Caco-2 (cell line): ENCODE measurements at regions not wholly inside any gene's neighbourhood (a gene's known extent, or its start where the extent isn't known, plus 50 kb on each side); places are given as distances from the start of the nearest gene placed in this dataset.
A peak's percentile ranks its signal among the peaks of the same experiment; 100 is the strongest.

ENCODE experiments used
- BruUV-seq: library from RNA; stranded (reverse); fragments of 400-500 nt; replicated peaks from 2 replicates; lab custom pipeline; 2021; lab: Mats Ljungman, UMichigan
- CTCF ChIA-PET: fragments of 300-600 bp; sonication (Branson Sonifier 250); formaldehyde crosslinking; loops from one replicate; lab custom pipeline; 2022; ENCODE audit warnings: antibody characterized with exemption; lab: Charles Lee
- POLR2A ChIA-PET: fragments of 300-600 bp; sonication (Branson Sonifier 250); formaldehyde crosslinking; loops from one replicate; lab custom pipeline; 2022; ENCODE audit warnings: antibody characterized with exemption; lab: Charles Lee
- DNase-seq, 2 experiments: peaks; one replicate each; pipeline versions ENCODE4 v3.0.0 to v3.0.0-alpha.2; 2020 to 2022
- H3K27me3 ChIP-seq: replicated peaks from 2 replicates; pipeline ENCODE4 v1.6.0; 2011; ENCODE audit warnings: low read length; ENCODE audit not compliant: control insufficient read depth, insufficient read depth
- H3K36me3 ChIP-seq: 2 replicates; pipeline ENCODE4 v1.5.1; 2011; ENCODE audit warnings: low read length; ENCODE audit not compliant: control insufficient read depth, insufficient read depth
- H3K4me1 ChIP-seq: fragments of 250-450 bp; sonication (Bioruptor Pico); 2 replicates; pipeline ENCODE4 v1.5.1; 2020; ENCODE audit warnings: mild to moderate bottlenecking
- H3K4me3 ChIP-seq: 2 replicates; pipeline ENCODE4 v1.5.1; 2011; ENCODE audit warnings: low read depth, mild to moderate bottlenecking, control low read depth, low read length
- H3K9me3 ChIP-seq: fragments of 250-450 bp; sonication (Bioruptor Pico); 2 replicates; pipeline ENCODE4 v1.5.1; 2020; ENCODE audit warnings: mild to moderate bottlenecking, moderate library complexity
- H3K27ac Mint-ChIP-seq: one replicate; pipeline ENCODE4 v1.8.0; 2022; ENCODE audit warnings: mixed read lengths; ENCODE audit not compliant: unreplicated experiment
- H3K27me3 Mint-ChIP-seq: one replicate; pipeline ENCODE4 v1.8.0; 2022; ENCODE audit warnings: mixed read lengths; ENCODE audit not compliant: insufficient read depth, unreplicated experiment
- H3K36me3 Mint-ChIP-seq: one replicate; pipeline ENCODE4 v1.8.0; 2022; ENCODE audit warnings: mild to moderate bottlenecking, mixed read lengths; ENCODE audit not compliant: insufficient read depth, unreplicated experiment
- H3K4me1 Mint-ChIP-seq: one replicate; pipeline ENCODE4 v1.8.0; 2022; ENCODE audit warnings: low read depth, mixed read lengths; ENCODE audit not compliant: unreplicated experiment
- H3K4me3 Mint-ChIP-seq: one replicate; pipeline ENCODE4 v1.8.0; 2022; ENCODE audit warnings: mild to moderate bottlenecking, moderate library complexity, mixed read lengths; ENCODE audit not compliant: unreplicated experiment
- H3K9me3 Mint-ChIP-seq: one replicate; pipeline ENCODE4 v1.8.0; 2022; ENCODE audit warnings: mixed read lengths; ENCODE audit not compliant: unreplicated experiment
- CTCF ChIP-seq, 2 experiments: fragments of 200-600 bp in 1 of 2; IDR thresholded peaks; 1 replicate in 1 of 2; 2 replicates in 1 of 2; pipeline versions ENCODE4 v1.5.1 to v1.8.0; 2011 to 2022; ENCODE audit warnings: antibody characterized with exemption in 1 of 2, control low read depth in 1 of 2, inconsistent platforms in 1 of 2, low read depth in 1 of 2, low read length in 1 of 2, mild to moderate bottlenecking in 1 of 2, moderate library complexity in 1 of 2; ENCODE audit not compliant: insufficient read depth in 1 of 2, severe bottlenecking in 1 of 2, unreplicated experiment in 1 of 2
- intact Hi-C: fragments of 100-400 bp; cut with micrococcal nuclease; formaldehyde crosslinking; loops from one replicate; pipeline ENCODE4 v1.10.0; 2022; ENCODE audit not compliant: unreplicated experiment

- ChIA-PET CTCF (no interaction called here), POLR2A (no interaction called here)
- no peaks in the 10 kb centered on the region for H3K9me3 Mint-ChIP-seq
- no peak for TF ChIP-seq CTCF (IDR thresholded peaks at IDR 0.05; ENCODE audit: insufficient read depth in 1 of 2, low read depth in 1 of 2, low read length in 1 of 2, severe bottlenecking in 1 of 2, unreplicated experiment in 1 of 2)
- H3K4me3 ChIP-seq, result no peak overlapping the region
- H3K27ac Mint-ChIP-seq, result no peak overlapping the region
- H3K36me3 ChIP-seq, result no peaks in the 10 kb centered on the region
- H3K27me3 Mint-ChIP-seq, result peaks cover 3% of the 10 kb centered on the region
- no peaks in the 10 kb centered on the region for H3K4me1 ChIP-seq
- H3K4me1 Mint-ChIP-seq, result no peaks in the 10 kb centered on the region
- no peaks in the 10 kb centered on the region for H3K9me3 ChIP-seq
- DNase-seq, result no peak
- H3K27me3 ChIP-seq, result no peaks in the 10 kb centered on the region
- intact Hi-C loops, result no loop called here
- no peaks in the 10 kb centered on the region for H3K36me3 Mint-ChIP-seq
- H3K4me3 Mint-ChIP-seq, result no peak overlapping the region
- BruUV-seq, result no TSS peak
Observed at GRCh38 chr1:170872663-170873062, 62.7 kb upstream of the MROH9 start.

- peaks cover 2% of the 10 kb centered on the region for H3K27me3 Mint-ChIP-seq
- POLR2A ChIA-PET, result no interaction called here
- TF ChIP-seq CTCF (IDR thresholded peaks at IDR 0.05; ENCODE audit: insufficient read depth in 1 of 2, low read depth in 1 of 2, low read length in 1 of 2, severe bottlenecking in 1 of 2, unreplicated experiment in 1 of 2), result no peak
- intact Hi-C loops, result no loop called here
- no peaks in the 10 kb centered on the region for H3K4me1 Mint-ChIP-seq
- no peaks in the 10 kb centered on the region for H3K36me3 Mint-ChIP-seq
- no peaks in the 10 kb centered on the region for H3K9me3 Mint-ChIP-seq
- Histone ChIP-seq H3K4me1 (no peaks in the 10 kb centered on the region), H3K27me3 (no peaks in the 10 kb centered on the region), H3K4me3 (no peak overlapping the region), H3K36me3 (no peaks in the 10 kb centered on the region), H3K9me3 (no peaks in the 10 kb centered on the region)
- BruUV-seq, result no TSS peak
- CTCF ChIA-PET, result no interaction called here
- no peak overlapping the region for H3K4me3 Mint-ChIP-seq
- no peak overlapping the region for H3K27ac Mint-ChIP-seq
- no peak for DNase-seq
Observed at GRCh38 chr1:170874671-170875070, 60.7 kb upstream of the MROH9 start.

GRCh38 chr1:170881268-170882265 lies 53.8 kb upstream of the MROH9 start:
- Histone ChIP-seq H3K27me3 (no peaks in the 10 kb centered on the region), H3K4me1 (peaks cover 8% of the 10 kb centered on the region), H3K4me3 (no peak overlapping the region), H3K36me3 (no peaks in the 10 kb centered on the region), H3K9me3 (no peaks in the 10 kb centered on the region)
- Mint-ChIP-seq H3K27me3 (peaks cover 2% of the 10 kb centered on the region), H3K9me3 (no peaks in the 10 kb centered on the region), H3K27ac (no peak overlapping the region), H3K36me3 (no peaks in the 10 kb centered on the region), H3K4me3 (no peak overlapping the region), H3K4me1 (no peaks in the 10 kb centered on the region)
- peak; percentile 30 to 36 for TF ChIP-seq CTCF (IDR thresholded peaks at IDR 0.05; ENCODE audit: insufficient read depth in 1 of 2, low read depth in 1 of 2, low read length in 1 of 2, severe bottlenecking in 1 of 2, unreplicated experiment in 1 of 2)
- peak in 1 of 2 experiments; percentile 13 for DNase-seq
- ChIA-PET CTCF (no interaction called here), POLR2A (no interaction called here)
- no TSS peak for BruUV-seq
- intact Hi-C loops, result loop anchor here (1.0 to 5.0 kb wide), 3 partner anchors 114 to 953 kb away; no protein-coding TSS in a partner anchor
